Activated CD8-positive, alpha-beta memory T cell treated with anti-CD3 and anti-CD28 coated beads, Interleukin-2, amount 50 U/mL, for 4 hours (primary cell): ENCODE measurements at regions not wholly inside any gene's neighbourhood (a gene's known extent, or its start where the extent isn't known, plus 50 kb on each side); places are given as distances from the start of the nearest gene placed in this dataset.

ENCODE experiments used
- DNase-seq: peaks from one replicate; pipeline ENCODE4 v3.0.0-alpha.2; 2020

GRCh38 chr1:14228677-14229076 is 369.8 kb upstream of the KAZN start:
- no peak for DNase-seq

- no peak for DNase-seq
Measured at GRCh38 chr1:14233510-14233909, 365.0 kb upstream of the KAZN start.

- no peak for DNase-seq
Measured at GRCh38 chr1:14236097-14236496, 362.4 kb upstream of the KAZN start.

- DNase-seq, result no peak
Measured at GRCh38 chr1:14238472-14239307, 359.8 kb upstream of the KAZN start.

GRCh38 chr1:14240265-14240664 is 358.2 kb upstream of the KAZN start:
- no peak for DNase-seq

- no peak for DNase-seq
Measured at GRCh38 chr1:14242123-14242522, 356.4 kb upstream of the KAZN start.

- no peak for DNase-seq
Measured at GRCh38 chr1:14242870-14243269, 355.6 kb upstream of the KAZN start.

GRCh38 chr1:14245954-14246353 is 352.5 kb upstream of the KAZN start:
- no peak for DNase-seq

- no peak for DNase-seq
Measured at GRCh38 chr1:14246471-14246870, 352.0 kb upstream of the KAZN start.

GRCh38 chr1:14247666-14248065 is 350.8 kb upstream of the KAZN start:
- DNase-seq, result no peak

GRCh38 chr1:14251871-14252270 is 346.6 kb upstream of the KAZN start:
- no peak for DNase-seq

GRCh38 chr1:14253676-14254075 is 344.8 kb upstream of the KAZN start:
- no peak for DNase-seq

GRCh38 chr1:14254251-14254650 is 344.2 kb upstream of the KAZN start:
- DNase-seq, result no peak

- DNase-seq, result no peak
Measured at GRCh38 chr1:14255233-14255632, 343.3 kb upstream of the KAZN start.

- DNase-seq, result no peak
Measured at GRCh38 chr1:14255711-14256110, 342.8 kb upstream of the KAZN start.

- DNase-seq, result no peak
Measured at GRCh38 chr1:14259191-14259757, 339.2 kb upstream of the KAZN start.

GRCh38 chr1:14260480-14260879 is 338.0 kb upstream of the KAZN start:
- DNase-seq, result no peak

- no peak for DNase-seq
Measured at GRCh38 chr1:14261395-14261794, 337.1 kb upstream of the KAZN start.

- DNase-seq, result no peak
Measured at GRCh38 chr1:14262637-14263036, 335.8 kb upstream of the KAZN start.

GRCh38 chr1:14263225-14263624 is 335.3 kb upstream of the KAZN start:
- no peak for DNase-seq

GRCh38 chr1:14263671-14264070 is 334.8 kb upstream of the KAZN start:
- no peak for DNase-seq

GRCh38 chr1:14265495-14265894 is 333.0 kb upstream of the KAZN start:
- DNase-seq, result no peak

GRCh38 chr1:14267991-14268390 is 330.5 kb upstream of the KAZN start:
- no peak for DNase-seq

GRCh38 chr1:14270821-14271220 is 327.7 kb upstream of the KAZN start:
- DNase-seq, result no peak

GRCh38 chr1:14273811-14274210 is 324.7 kb upstream of the KAZN start:
- DNase-seq, result no peak
